GM19025 (cell line): ENCODE measurements at regions not wholly inside any gene's neighbourhood (a gene's known extent, or its start where the extent isn't known, plus 50 kb on each side); places are given as distances from the start of the nearest gene placed in this dataset.

Experiments
- ATAC-seq: cut with Tn5 transposase; IDR thresholded peaks from one replicate; pipeline ENCODE4 v1.9.1; 2021; ENCODE audit warnings: mild to moderate bottlenecking, low read depth, moderate library complexity; ENCODE audit not compliant: unreplicated experiment

DNA sequence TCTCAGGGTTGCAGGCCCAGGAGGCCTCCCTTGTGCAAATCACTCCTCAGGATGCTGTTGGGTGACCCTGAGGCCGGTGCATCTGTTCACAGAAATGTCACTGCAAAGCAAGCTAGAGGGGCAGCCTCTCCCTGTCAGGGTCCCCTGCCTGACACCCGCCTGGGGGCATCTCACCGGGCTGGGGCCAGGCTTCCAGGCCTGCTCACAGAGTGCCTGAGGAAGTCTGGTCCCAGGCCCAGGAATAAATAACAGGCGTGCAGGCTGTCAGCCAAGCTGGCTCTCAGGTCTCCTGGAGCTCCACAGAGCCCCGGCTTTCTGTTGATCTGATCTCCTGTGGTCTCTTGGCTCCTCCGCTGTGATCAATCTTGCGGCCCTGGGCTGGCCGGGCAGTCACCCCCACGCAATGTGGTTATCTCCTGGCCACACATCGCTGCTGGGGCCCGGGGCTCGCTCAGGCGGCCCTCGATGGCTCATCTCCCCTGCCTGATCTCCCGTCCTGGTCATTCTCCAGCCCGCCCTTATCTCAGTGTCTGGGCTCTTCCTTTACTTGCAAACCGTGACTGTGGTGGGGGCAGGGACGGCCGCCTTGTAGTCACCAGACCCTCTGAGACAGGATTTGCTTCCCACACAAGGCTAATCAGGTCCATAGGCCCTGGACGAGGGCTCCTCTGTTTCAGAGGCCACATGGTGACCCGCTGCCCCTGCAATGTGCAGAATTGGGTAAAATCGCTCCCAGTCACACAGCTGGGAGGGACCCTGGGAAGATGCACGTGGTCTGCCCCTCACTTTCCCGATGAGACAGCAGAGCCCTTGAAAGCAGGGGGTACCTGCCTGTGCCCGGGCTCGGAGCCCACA lies 231.2 kb upstream of the GSE1 start:
- ATAC-seq: no peak

DNA sequence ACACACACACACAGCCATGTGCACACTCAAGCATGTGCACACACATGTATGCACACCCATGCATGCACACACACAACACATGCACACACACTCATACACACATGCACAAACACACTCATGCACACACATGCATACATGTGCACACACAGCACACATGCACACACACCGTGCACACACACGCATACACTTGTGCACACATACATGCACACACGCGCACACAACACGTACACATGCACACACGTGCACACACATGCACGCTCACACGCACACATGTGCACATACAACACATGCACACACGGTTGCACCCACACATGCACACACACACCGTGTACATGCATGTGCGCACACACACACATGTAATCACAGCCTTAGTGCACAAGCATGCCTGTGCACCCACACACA lies 230.4 kb upstream of the GSE1 start:
- ATAC-seq: no peak

DNA sequence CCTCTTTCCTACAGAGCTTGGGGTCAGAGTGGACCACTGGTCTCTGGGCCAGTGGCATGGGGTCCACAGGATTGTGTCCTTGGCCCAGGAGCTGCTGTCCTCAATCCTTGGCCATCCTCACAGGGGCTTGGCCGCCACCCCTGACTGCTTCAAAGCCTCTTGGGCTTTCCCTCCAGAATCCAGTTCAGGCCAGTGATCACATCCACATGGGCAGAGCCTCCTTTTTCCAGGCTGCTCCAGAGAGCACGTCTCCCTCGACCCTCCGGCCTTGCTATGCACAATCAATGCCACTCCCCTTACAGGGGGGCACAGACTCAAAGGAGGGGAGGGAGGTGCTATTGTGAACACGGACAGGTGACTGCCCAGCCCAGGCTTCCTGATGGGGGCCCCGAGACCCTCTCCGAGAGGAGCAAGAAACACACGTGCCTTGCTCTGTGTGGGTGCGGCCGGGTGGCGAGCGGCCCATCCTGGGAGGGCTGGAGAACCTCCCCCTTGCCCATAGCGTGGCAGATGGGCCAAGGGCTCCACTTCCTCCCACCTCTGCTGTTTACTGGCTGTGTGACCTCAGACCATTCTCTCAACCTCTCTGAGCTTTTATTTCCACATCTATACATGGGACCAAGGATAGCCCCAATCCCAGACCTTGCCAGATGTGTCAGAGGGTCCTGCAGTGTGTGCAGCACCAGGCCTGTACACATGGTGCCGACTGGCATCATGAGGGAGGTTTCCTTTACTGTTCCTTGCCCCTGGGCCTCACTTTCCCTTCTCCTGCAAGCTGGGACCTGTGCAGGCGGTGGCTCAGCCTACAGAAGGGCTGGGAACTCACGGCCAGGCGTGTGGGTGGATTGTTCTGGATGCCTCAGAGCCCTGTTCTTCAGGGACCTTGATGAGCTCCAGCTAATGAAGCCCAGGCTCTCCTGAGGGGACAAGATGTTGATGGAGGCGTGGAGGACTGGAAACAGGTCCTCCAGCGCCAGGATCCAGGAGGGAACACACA lies 229.0 kb upstream of the GSE1 start:
- ATAC-seq: no peak

DNA sequence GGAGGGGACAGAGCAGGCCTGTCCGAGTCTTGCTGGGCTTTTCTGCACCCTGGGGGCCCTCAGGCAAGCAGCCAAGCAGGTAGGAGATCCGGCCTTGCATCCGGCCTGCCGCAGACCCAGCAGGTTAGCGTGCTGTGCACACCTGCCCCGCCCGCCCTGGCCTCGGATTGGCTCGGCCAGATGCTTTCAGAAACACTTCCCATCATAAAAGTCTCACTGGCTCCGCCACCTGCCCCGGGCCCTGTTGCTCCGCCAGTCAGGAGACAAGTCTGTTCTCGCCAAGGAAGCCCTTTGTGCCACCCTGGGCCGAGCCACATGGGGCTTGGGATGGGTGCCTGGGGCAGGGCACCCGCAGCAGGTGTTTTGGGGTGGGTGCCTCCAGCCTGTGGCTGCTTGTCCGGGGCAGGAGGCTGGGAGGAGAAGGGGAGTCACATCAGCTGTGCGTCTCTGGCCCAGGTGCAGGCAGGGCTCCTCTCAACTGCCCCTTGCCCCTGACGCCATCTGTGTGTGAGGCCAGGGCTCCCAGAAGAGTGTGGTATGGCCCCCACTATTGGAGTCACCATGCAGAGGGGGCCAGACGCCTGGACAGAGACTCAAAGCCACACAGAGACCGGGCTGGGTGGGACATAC lies 228.2 kb upstream of the GSE1 start:
- no peak for ATAC-seq

DNA sequence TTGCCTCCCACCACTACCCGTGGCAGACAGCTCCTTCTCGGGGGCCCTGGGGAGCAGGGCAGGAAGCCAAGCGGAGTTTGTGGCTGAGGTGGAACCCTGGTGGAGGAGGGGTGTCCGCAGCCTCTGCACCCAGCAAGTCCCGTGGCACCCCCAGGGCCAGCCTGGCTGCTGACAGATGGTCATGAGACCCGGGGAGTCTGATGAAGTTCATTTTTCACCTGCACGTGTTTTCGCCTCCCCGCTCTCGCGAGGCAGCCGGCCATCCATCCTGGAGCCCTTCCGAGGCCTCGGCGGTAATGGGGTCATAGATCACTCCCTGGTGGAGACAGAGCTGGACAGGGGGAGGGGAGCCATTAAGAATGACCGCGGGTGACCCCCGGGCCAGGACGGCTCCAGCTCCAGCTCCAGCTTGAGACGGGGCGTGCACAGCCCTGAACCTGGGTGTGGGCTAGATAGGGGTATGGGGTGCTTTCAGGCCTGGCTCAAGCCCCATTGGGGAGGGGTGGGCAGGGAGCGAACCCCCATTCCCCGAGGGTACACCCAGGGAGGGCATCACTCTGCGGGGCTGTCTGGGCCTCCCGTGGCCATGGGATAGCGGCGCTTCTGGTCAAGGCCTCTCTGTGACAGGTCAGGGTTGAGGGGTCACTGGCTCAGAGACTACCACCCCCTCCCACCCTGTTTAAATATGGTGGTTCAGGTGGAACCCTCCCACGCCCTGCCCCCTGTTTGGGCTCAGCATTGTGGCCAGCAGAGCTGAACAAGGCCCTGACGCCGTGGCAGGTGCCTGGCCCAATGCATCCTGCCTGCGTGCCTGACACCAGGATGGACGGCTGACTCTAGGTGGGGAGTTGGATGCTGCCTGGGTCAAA lies 227.4 kb upstream of the GSE1 start:
- ATAC-seq: no peak

DNA sequence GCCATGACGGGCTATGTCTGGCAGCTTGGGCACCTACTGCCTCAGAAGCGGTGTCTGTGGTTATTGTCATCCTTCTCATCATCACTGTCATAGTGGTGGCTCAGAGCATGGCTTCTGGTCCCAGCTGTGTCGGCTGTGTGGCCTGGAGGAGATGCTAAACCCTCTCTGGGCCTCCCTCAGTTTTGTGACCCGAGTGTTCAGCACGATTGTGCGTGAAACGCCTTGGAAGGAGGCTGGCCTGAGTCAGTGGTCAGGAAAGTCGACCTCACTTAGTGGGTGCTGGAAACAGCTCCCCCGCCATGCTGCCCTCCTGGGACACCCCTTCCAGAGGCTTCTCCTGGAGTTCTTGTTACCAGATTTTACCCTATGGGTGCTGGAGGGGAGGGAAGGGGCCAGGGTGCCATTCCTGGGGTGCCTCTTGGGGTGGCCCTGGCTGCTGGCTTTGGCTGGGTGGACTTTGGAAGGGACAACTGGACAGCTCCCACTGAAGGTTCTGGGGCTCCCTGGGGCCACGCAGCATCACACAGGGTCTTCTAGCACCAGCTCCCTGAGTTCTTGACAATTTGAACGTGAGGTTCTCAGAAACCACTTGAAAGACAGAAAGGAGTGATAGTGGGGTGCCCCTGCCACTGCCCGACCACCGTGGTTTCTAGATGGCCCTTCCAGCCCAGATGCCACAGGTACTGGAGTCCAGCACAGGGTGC lies 226.5 kb upstream of the GSE1 start:
- ATAC-seq: no peak

DNA sequence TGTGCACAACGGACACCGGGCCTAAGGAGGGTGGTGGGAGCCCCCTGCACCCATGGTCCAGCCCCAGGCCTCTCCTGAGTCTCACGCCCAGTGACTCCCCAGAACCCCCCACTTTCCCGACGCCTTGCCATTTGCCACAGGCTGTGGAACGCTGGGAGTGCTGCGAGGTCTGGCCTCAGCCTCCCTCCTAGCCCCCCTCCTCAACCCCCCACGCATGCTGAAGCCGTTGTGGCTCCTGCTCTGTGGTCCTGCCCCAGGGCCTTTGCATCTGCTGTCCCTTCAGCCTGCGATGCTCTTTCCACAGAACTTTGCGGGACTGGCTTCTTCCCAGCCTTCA lies 226.0 kb upstream of the GSE1 start:
- no peak for ATAC-seq

DNA sequence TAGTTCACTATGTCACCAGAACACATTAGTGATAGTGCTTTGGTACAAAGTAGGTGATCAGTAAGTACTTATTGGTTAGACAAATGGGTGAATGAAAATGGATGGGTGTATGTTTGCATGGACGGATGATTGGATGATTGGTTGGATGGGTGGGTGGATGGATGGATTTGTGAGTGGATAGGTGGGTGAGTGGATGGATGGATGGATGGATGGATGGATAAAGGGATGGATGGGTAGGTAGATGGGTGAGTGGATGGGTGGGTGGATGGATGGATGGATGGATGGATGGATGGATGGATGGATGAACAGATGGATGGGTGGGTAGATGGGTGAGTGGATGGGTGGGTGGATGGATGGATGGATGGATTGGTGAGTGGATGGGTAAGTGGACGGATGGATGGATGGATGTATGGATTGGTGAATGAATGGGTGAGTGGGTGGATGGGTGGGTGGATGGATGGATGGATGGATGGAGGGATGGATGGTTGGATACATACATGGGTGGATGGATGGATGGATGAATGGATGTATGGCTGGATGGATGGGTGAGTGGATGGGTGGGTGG lies 225.3 kb upstream of the GSE1 start:
- ATAC-seq: no peak

DNA sequence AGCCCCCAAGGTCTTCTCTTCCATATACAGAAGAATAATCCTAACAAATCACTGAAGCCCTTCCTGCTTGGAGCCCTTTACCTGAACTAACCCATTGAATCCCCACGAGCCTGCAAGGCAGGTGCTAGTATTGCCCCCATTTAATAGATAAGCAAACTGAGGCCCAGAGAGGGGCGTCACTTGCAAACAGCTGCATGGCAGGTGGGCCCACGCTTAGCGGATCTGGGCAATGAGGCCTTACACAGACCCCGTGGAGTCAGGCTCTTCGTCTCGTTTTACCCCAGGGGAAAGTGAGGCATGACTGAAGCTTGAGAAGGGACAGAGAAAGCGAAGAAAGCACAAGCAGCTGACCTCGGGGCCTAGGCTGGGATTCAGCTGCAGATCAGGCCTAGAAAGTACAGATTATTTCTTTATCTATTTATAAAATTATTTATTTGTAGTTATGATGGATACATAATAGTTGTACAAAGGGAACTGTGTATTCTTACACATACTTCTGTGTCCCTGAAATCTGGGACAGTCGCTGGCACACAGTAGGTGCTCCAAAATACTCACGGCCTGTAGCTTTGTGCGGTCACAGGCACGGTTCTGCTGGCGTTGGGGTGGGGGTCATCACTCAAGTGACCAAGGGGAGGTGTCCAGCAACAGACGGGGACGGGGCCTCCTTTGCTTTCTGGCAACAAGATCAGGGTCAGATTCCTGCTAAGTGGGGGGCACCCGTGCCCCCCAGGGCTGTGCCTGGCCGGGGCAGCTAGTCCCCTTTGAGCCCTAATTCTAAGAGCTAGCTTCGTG lies 223.2 kb upstream of the GSE1 start:
- ATAC-seq: no peak

DNA sequence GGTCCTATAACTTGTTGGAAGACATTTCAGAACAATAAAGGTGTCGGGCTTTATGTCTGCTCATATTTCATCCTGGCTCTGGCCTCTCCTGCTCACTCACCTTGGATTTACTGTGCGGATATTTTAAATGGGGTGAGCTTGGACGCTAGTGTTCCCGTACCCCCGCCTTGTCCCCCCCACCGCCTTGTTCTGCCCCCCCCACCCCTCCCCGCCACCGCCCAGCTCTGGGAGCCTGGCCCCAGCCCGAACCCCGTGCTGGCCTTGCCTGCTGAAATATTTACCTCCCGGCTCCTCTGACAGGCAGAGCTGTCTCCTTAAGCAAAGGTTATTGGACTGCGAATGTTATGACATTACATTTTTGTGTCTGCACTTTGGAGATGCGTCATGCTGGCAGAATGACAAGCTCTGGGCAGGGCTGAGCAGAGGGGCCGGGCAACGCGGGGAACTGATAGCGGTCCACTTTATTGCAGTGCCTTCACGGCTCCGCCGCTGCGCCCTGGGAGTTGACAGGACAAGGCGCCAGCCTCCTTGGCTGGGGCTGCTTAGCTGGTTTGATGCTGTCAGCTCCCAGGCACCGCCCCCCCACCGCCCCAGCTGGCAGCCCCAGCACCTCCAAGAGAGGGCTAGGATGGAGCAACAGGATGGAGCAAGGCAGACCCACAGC lies 222.5 kb upstream of the GSE1 start:
- ATAC-seq: no peak

DNA sequence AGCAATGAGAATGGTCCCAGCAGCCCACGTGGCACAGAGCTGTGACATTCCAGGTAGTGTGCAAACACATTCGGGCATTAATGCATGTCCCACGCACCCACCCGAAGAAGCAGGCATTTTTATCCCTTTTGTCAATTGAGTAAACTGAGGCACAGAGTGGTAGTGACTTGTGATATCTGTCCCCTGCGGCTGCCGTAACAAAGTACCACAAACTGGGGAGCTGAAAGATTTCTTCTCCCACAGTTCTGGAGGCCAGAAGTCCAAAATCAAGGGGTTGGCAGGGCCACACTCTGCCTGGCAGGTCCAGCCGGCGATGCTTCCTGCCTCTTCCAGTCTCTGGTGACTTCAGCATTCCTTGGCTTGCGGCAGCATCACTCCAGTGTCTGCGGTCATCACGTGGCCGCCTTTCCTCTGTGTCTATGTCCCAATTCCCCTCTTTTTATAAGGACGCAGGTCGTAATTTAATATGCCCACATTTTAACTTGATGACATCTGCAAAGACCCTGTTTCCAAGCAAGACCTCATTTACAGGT lies 221.9 kb upstream of the GSE1 start:
- no peak for ATAC-seq

DNA sequence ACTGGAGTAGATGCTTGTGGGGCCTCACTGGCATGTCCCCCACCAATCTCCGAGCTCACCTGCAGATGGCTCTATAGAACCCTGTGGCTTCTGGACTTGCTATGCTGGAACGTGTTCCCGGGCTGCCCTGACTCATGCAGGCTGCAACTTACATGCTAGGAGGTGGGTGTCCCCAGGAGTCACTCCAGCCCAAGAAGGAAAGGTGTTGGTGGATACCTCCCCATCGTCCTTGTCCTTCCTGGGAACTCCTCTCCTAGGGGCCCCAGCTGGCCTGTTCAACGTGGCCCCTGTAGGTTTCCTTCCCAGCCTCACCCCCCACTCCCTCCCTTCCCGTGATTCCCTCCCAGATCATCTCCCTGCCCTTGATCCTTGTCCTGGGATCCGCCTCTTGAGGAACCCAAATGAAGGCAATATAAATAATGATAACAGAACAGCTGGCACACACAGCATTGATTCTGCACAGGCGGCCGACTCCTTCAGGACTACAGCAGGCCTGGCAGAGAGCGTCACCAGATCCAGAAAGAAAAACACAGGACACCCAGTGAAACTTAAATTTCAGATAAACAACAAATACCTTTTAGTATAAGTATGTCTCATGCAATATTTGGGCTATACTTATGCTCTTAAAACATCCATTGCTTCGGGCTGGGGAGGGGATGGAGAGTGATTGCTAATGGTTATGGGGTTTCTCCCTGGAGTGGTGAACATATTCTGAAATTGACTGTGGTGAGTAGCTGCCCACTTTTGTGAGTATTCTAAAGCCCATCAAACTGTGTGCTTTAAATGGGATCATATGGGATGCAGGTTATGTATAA lies 221.1 kb upstream of the GSE1 start:
- ATAC-seq: no peak

DNA sequence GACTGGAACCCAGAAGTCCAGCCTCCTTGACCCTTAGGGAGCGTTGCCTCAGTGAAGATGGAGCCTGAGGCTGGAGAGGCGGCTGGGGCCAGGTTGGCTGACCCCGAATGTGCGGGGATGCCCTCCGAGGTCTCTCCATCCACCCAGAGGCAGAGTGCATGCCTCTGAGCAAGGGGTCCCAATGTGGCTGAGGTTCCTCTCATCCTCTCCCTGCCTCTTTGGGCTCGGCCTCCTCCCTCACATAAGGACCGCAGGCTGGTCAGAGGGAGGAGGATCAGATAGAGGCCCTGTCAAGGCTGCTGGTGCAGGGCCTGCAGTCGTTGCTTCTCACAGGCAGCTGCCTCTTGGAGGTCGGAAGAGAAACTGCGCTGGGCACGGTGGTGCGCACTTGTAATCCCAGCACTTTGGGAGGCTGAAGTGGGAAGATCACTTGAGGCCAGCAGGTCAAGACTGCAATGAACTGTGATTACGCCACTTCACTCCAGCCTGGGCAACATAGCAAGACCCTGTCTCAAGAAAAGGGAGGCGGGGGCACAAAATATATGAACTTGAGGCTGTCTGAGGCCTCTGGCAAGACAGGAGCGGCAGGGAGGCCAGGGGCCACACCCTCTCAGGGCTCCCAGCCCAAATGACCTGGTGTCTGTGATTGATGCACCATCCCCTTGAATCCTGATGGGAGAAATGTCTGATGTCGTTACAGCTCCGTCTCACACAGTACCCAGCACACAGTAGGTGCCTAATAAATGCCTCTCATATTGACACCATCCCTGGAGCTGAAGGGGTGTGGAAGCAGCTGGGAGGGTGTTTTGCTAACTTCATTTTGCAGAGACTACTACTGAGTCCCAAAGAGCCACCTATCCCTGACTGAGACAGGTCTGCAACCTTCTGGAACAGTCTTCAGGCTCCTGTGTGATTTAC lies 220.1 kb upstream of the GSE1 start:
- ATAC-seq: no peak

DNA sequence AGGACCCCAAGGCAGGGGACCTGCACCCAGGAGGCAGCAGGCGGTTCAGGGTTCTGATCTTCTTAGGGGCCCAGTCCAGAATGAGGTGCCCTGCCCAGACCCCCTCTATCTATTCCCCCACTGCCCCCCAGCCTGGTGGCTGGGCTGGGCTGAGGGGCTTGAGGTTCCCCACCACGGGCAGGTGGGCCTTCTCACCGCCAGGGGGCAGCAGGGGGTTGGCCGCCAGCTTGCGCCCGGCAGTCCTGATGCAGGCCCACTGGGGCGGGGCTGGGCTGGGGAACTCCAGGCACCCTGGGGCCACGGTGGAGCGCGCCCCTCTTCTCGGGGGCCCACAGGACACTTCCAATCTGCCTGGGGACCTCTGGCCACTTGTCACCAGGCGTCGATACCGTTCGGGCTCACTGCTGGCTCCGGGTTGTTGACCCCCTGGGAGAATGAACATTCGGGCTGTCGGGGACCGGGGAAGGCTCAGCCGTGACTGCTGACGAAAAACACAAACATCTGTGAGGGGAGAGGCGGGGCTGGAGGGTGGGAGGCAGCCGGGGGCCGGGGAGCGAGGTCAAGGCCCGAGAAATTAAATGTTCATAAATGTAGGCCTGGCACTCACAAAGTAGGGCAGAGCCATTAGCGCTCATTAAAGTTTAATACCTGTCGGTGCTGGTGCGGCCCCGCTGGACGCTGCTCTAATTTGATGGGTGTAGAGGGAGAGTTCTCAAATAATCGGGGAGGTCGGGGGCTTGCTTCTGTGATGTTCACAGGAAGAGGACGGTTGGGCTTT lies 219.3 kb upstream of the GSE1 start:
- ATAC-seq: no peak
